K562 (cell line): ENCODE measurements at regions not wholly inside any gene's neighbourhood (a gene's known extent, or its start where the extent isn't known, plus 50 kb on each side); places are given as distances from the start of the nearest gene placed in this dataset.

ENCODE experiments used
- ATAC-seq: fragments of 200-7000 bp; cut with Tn5 transposase; 3 replicates; pipeline ENCODE4 v1.9.1; 2020; ENCODE audit warnings: moderate library complexity
- BruUV-seq: library from RNA; stranded (reverse); fragments of 400-500 nt; replicated peaks from 2 replicates; lab custom pipeline; 2021; lab: Mats Ljungman, UMichigan
- CTCF ChIA-PET: fragments of 300-600 bp; formaldehyde crosslinking; extraction: SDS; loops from one replicate; lab custom pipeline; 2021; ENCODE audit warnings: low intra/inter-chr PET ratio; lab: Yijun Ruan, JAX
- POLR2A ChIA-PET: fragments of 300-600, 350-650 bp; sonication (Branson Sonifier 250); formaldehyde crosslinking; extraction: SDS; loops from one replicate; lab custom pipeline; 2021; ENCODE audit warnings: antibody characterized with exemption, inconsistent platforms; lab: Yijun Ruan, JAX
- DNase-seq, 4 experiments: peaks; one replicate each; pipeline versions ENCODE4 v3.0.0 to v3.0.0-alpha.2; 2011 to 2018; ENCODE audit warnings: low spot score in 3 of 4, mixed read lengths in 3 of 4; ENCODE audit errors: extremely low read depth in 1 of 4
- FAIRE-seq: peaks from 2 replicates; lab custom pipeline; 2011; peaks lifted over from hg19 to GRCh38; lab: Jason Lieb, UNC
- H2AFZ ChIP-seq: 2 replicates; pipeline ENCODE4 v1.6.0; 2011; ENCODE audit warnings: low read depth, low read length, control low read depth, inconsistent platforms
- H3K27ac ChIP-seq: fragments of 200-600 bp; 3 replicates; pipeline ENCODE4 v1.8.0; 2011; ENCODE audit warnings: low read depth, mild to moderate bottlenecking, control low read depth, inconsistent platforms, low read length, moderate library complexity, mixed read lengths; ENCODE audit errors: extremely low read depth
- H3K27me3 ChIP-seq, 2 experiments: fragments of 300-600 bp in 1 of 2; 2 replicates in 1 of 2; 3 replicates in 1 of 2; pipeline versions ENCODE4 v1.6.0 to v1.8.0; 2011; ENCODE audit warnings: inconsistent platforms in 2 of 2, low read length in 2 of 2, mild to moderate bottlenecking in 1 of 2, mixed read lengths in 1 of 2, moderate library complexity in 1 of 2; ENCODE audit not compliant: control insufficient read depth in 2 of 2, insufficient read depth in 2 of 2
- H3K36me3 ChIP-seq: fragments of 300-600 bp; 3 replicates; pipeline ENCODE4 v1.8.0; 2011; ENCODE audit warnings: mild to moderate bottlenecking, low read length, inconsistent platforms; ENCODE audit not compliant: control insufficient read depth, insufficient read depth
- H3K4me1 ChIP-seq, 2 experiments: fragments of 200-600 bp in 1 of 2; replicated peaks in 1 of 2; 2 replicates in 1 of 2; 3 replicates in 1 of 2; pipeline versions ENCODE4 v1.5.1 to v1.8.0; 2011; ENCODE audit warnings: inconsistent platforms in 2 of 2, low read length in 2 of 2, mild to moderate bottlenecking in 1 of 2, mixed read lengths in 1 of 2, moderate library complexity in 1 of 2; ENCODE audit not compliant: control insufficient read depth in 2 of 2, insufficient read depth in 2 of 2
- H3K4me2 ChIP-seq: 2 replicates; pipeline ENCODE4 v1.6.1; 2011; ENCODE audit warnings: low read length, control low read depth, inconsistent platforms, mixed read lengths; ENCODE audit not compliant: insufficient read depth
- H3K4me3 ChIP-seq: fragments of 200-600 bp; sonication (generic), shearing (Covaris generic); 2 replicates; pipeline ENCODE4 v1.5.1; 2016; ENCODE audit warnings: control low read depth, inconsistent platforms
- H3K79me2 ChIP-seq: fragments of 200-600 bp; 3 replicates; pipeline ENCODE4 v1.8.0; 2011; ENCODE audit warnings: low read length, inconsistent platforms; ENCODE audit not compliant: control insufficient read depth, insufficient read depth
- H3K9ac ChIP-seq, 2 experiments: 2 replicates each; pipeline versions ENCODE4 v1.6.0 to v1.6.1; 2011; ENCODE audit warnings: low read depth in 2 of 2, low read length in 2 of 2, control low read depth in 1 of 2, inconsistent platforms in 1 of 2, mild to moderate bottlenecking in 1 of 2, mixed read lengths in 1 of 2; ENCODE audit not compliant: insufficient read depth in 1 of 2
- H3K9me1 ChIP-seq: one replicate; pipeline ENCODE4 v1.6.0; 2011; ENCODE audit warnings: inconsistent platforms, mild to moderate bottlenecking, low read length, moderate library complexity; ENCODE audit not compliant: control insufficient read depth, insufficient read depth
- H3K9me3 ChIP-seq: replicated peaks from 2 replicates; pipeline ENCODE4 v1.5.1; 2011; ENCODE audit warnings: low read depth, low read length, inconsistent platforms; ENCODE audit not compliant: control insufficient read depth, insufficient read depth
- H4K20me1 ChIP-seq: replicated peaks from 2 replicates; pipeline ENCODE4 v1.6.1; 2011; ENCODE audit warnings: low read length, inconsistent platforms, mixed read lengths; ENCODE audit not compliant: control insufficient read depth, insufficient read depth
- CREB5 ChIP-seq: fragments of 250-450 bp; sonication (Bioruptor Pico); IDR thresholded peaks from 2 replicates; pipeline ENCODE4 v1.5.0; 2020; ENCODE audit warnings: mild to moderate bottlenecking
- CUX1 ChIP-seq: fragments of 200-800 bp; sonication (Bioruptor generic); IDR thresholded peaks from 2 replicates; pipeline ENCODE4 v1.6.1; 2016; ENCODE audit warnings: missing genetic modification characterization, missing compliant biosample characterization
- ESRRA ChIP-seq: fragments of 450-650 bp; IDR thresholded peaks from 2 replicates; pipeline ENCODE4 v1.6.1; 2014; ENCODE audit warnings: low read depth, mild to moderate bottlenecking, moderate library complexity, borderline replicate concordance
- HDAC2 ChIP-seq: fragments of 450-650 bp; IDR thresholded peaks from 2 replicates; pipeline ENCODE4 v1.6.1; 2016; ENCODE audit warnings: mild to moderate bottlenecking
- HNRNPL ChIP-seq: fragments of 200-400 bp; formaldehyde crosslinking; IDR thresholded peaks from 2 replicates; pipeline ENCODE4 v1.6.1; 2017; ENCODE audit warnings: low read depth, mild to moderate bottlenecking, low read length
- KHSRP ChIP-seq: fragments of 450-650 bp; IDR thresholded peaks from 2 replicates; pipeline ENCODE4 v1.6.1; 2017
- NCOA4 ChIP-seq: fragments of 450-650 bp; IDR thresholded peaks from 2 replicates; pipeline ENCODE4 v1.6.1; 2018; ENCODE audit warnings: mild to moderate bottlenecking; ENCODE audit not compliant: partially characterized antibody
- RAD51 ChIP-seq: fragments of 450-650 bp; IDR thresholded peaks from 2 replicates; pipeline ENCODE4 v1.7.1; 2016; ENCODE audit warnings: low read depth, mild to moderate bottlenecking, borderline replicate concordance
- RBM39 ChIP-seq: fragments of 200-400 bp; formaldehyde crosslinking; optimal IDR thresholded peaks from 2 replicates; pipeline ENCODE3; 2018; ENCODE audit warnings: low read depth, low read length
- TBL1XR1 ChIP-seq, 2 experiments: IDR thresholded peaks; 2 replicates each; pipeline ENCODE4 v1.6.1; 2012; ENCODE audit warnings: improper control_type of control experiment in 2 of 2, low read length in 2 of 2, mild to moderate bottlenecking in 1 of 2
- WGBS: fragments of 100-300 bp; shearing (Covaris generic); methylation state at CpG from one replicate; pipeline ENCODE4 v1.1.6; 2016; ENCODE audit warnings: low coverage, mixed read lengths; ENCODE audit not compliant: insufficient coverage; ENCODE audit errors: missing lambda C conversion rate; 5-methylcytosine and 5-hydroxymethylcytosine counted together
- in situ Hi-C: fragments of 300-500 bp; cut with MboI; formaldehyde crosslinking; loops from 4 replicates; pipeline ENCODE4 v1.15.0; 2018; ENCODE audit warnings: inconsistent platforms, mixed read lengths
- intact Hi-C: fragments of 100-400 bp; cut with micrococcal nuclease; formaldehyde crosslinking; loops from 2 replicates; pipeline ENCODE4 v1.14.2; 2022

GRCh38 chr7:113392841-113393540 lies 274.6 kb upstream of the SMIM30 start:
- ATAC-seq = no peak
- H3K4me1 ChIP-seq = no peaks in the 10 kb centered on the region
- in situ Hi-C loops = no loop called here
- no peak overlapping the region for H2AFZ ChIP-seq
- no peaks in the 10 kb centered on the region for H4K20me1 ChIP-seq
- no peak for DNase-seq
- no peak for FAIRE-seq
- no peaks in the 10 kb centered on the region for H3K36me3 ChIP-seq
- BruUV-seq = no TSS peak
- H3K79me2 ChIP-seq = no peaks in the 10 kb centered on the region
- H3K9me1 ChIP-seq = no peaks in the 10 kb centered on the region
- no peaks in the 10 kb centered on the region for H3K27me3 ChIP-seq
- H3K9ac ChIP-seq = no peak overlapping the region
- TF ChIP-seq KHSRP (no peak), RAD51 (no peak), RBM39 (no peak), CUX1 (CRISPR knock-in tag) (no peak), ESRRA (no peak), HNRNPL (no peak), TBL1XR1 (IDR thresholded peaks at IDR 0.05; ENCODE audit: low read length in 2 of 2) (no peak), NCOA4 (no peak), CREB5 (CRISPR knock-in tag) (no peak), HDAC2 (no peak)
- intact Hi-C loops = no loop called here
- no peak overlapping the region for H3K4me2 ChIP-seq
- ChIA-PET POLR2A (interaction anchor here (0.6 kb wide), 1 partner anchor 34 kb away, joined by 3 read pairs; no protein-coding TSS in a partner anchor), CTCF (no interaction called here)
- 4% methylated on average over 2 of the region's 2 CpGs for WGBS
- H3K9me3 ChIP-seq = 0 out of 2 replicates have a peak, but pooled peaks cover 2% of the 10 kb centered on the region
- no peak overlapping the region for H3K27ac ChIP-seq
- no peak overlapping the region for H3K4me3 ChIP-seq
